ENCODE measurements at regions not wholly inside any gene's neighbourhood (a gene's known extent, or its start where the extent isn't known, plus 50 kb on each side); places are given as distances from the start of the nearest gene placed in this dataset.

GRCh38 chrX:117400839-117401238, 715.8 kb downstream of the KLHL13 start:
- Mint-ChIP-seq H3K4me3 (no peak overlapping the region), H3K4me1 (no peaks in the 10 kb centered on the region), H3K27me3 (ENCODE audit: low read depth) (no peaks in the 10 kb centered on the region; the same call in 1 of the 2 replicates), H3K9me3 (peaks cover 0 to 5% of the 10 kb centered on the region in 2 experiments; a peak in 1 of 5 replicates), H3K36me3 (ENCODE audit: insufficient read depth in 1 of 3, low read depth in 3 of 3) (peaks cover 0 to 6% (median 0%) of the 10 kb centered on the region in 3 experiments; a peak in 1 of 7 replicates), H3K27ac (no peak overlapping the region)
- H3K27ac ChIP-seq (ENCODE audit: insufficient read length, low read depth, low read length) = no peak overlapping the region
- no peak overlapping the region for H2BK5ac ChIP-seq (ENCODE audit: insufficient read length, low read length)
- H3K56ac ChIP-seq (ENCODE audit: insufficient read length, low read depth, low read length) = no peak overlapping the region
- H3K23ac ChIP-seq (ENCODE audit: insufficient read length, low read depth, low read length) = no peak overlapping the region
- no peak overlapping the region for H3K18ac ChIP-seq (ENCODE audit: insufficient read length, low read depth, low read length)
- H3K9me3 ChIP-seq (ENCODE audit: control insufficient read depth, low read depth, low read length) = no peaks in the 10 kb centered on the region
- no peak overlapping the region for H2AK5ac ChIP-seq (ENCODE audit: insufficient read length, low read length)
- H3K14ac ChIP-seq (ENCODE audit: insufficient read depth, low read length) = no peak overlapping the region
- no peaks in the 10 kb centered on the region for H4K20me1 ChIP-seq (ENCODE audit: control insufficient read depth, insufficient read depth, insufficient read length)
- no peaks in the 10 kb centered on the region for H3K4me1 ChIP-seq (ENCODE audit: insufficient read depth, low read length)
- no peak for DNase-seq
- H2BK120ac ChIP-seq (ENCODE audit: low read depth, low read length, poor library complexity, severe bottlenecking) = no peak overlapping the region
- H3K9ac ChIP-seq (ENCODE audit: extremely low read depth, insufficient read length, low read length) = no peak overlapping the region
- no peak overlapping the region for H3K4me2 ChIP-seq (ENCODE audit: insufficient read depth, insufficient read length, low read length)
- no peak overlapping the region for H2BK12ac ChIP-seq (ENCODE audit: insufficient read length, low read depth, low read length)
- no peak overlapping the region for H4K91ac ChIP-seq (ENCODE audit: insufficient read length, low read depth, low read length)
- H4K5ac ChIP-seq (ENCODE audit: insufficient read length, low read depth, low read length) = no peak overlapping the region
- H3T11ph ChIP-seq (ENCODE audit: low read length) = no peak overlapping the region
- no peak overlapping the region for H3K4ac ChIP-seq (ENCODE audit: low read depth, low read length)
- no peak overlapping the region for H4K8ac ChIP-seq (replicated peaks; ENCODE audit: insufficient read length, low read depth, low read length)
- no peak overlapping the region for H2BK20ac ChIP-seq (ENCODE audit: low read depth, low read length, poor library complexity, severe bottlenecking)
- H2AFZ ChIP-seq (ENCODE audit: low read length) = no peak overlapping the region
- no peaks in the 10 kb centered on the region for H3K79me1 ChIP-seq (ENCODE audit: insufficient read depth, low read depth, low read length, poor library complexity, severe bottlenecking)
- TF ChIP-seq CTCF (conservative IDR thresholded peaks at IDR 0.05) = no peak
- no peaks in the 10 kb centered on the region for H3K27me3 ChIP-seq (ENCODE audit: insufficient read depth, low read length)
- H3K79me2 ChIP-seq (ENCODE audit: insufficient read depth, low read length) = no peaks in the 10 kb centered on the region
- H3K23me2 ChIP-seq (ENCODE audit: insufficient read length, low read depth, low read length, poor library complexity, severe bottlenecking) = no peaks in the 10 kb centered on the region
- no peak overlapping the region for H2BK15ac ChIP-seq (ENCODE audit: low read depth, low read length)
- WGBS (ENCODE audit: extremely low coverage, insufficient read length, low lambda C conversion rate) = no CpG with 5 or more reads among the region's 2 CpGs
